ENCODE measurements at regions not wholly inside any gene's neighbourhood (a gene's known extent, or its start where the extent isn't known, plus 50 kb on each side); places are given as distances from the start of the nearest gene placed in this dataset.

GRCh38 chr10:83122336-83122735 is 1017.0 kb upstream of the GHITM start:
- Histone ChIP-seq H3K27me3 (ENCODE audit: low read length) (no peaks in the 10 kb centered on the region), H3K9ac (ENCODE audit: low read length) (no peak overlapping the region), H2AFZ (ENCODE audit: low read length) (no peak overlapping the region), H3K79me2 (ENCODE audit: low read length) (no peaks in the 10 kb centered on the region), H3K27ac (ENCODE audit: low read length) (no peak overlapping the region), H3K4me3 (ENCODE audit: low read length) (no peak overlapping the region), H3K9me2 (replicated peaks; ENCODE audit: insufficient read depth, low read length) (no peaks in the 10 kb centered on the region), H4K20me1 (ENCODE audit: insufficient read depth, low read depth, low read length) (no peaks in the 10 kb centered on the region), H3K9me3 (ENCODE audit: low read length) (no peaks in the 10 kb centered on the region), H3K4me1 (ENCODE audit: low read length) (no peaks in the 10 kb centered on the region), H3K4me2 (ENCODE audit: low read depth, low read length, poor library complexity, severe bottlenecking) (no peak overlapping the region), H3K36me3 (ENCODE audit: insufficient read depth, low read length) (no peaks in the 10 kb centered on the region)
- no peak for DNase-seq

- Histone ChIP-seq H4K20me1 (ENCODE audit: insufficient read depth, low read depth, low read length) (no peaks in the 10 kb centered on the region), H3K27me3 (ENCODE audit: low read length) (no peaks in the 10 kb centered on the region), H3K9me2 (replicated peaks; ENCODE audit: insufficient read depth, low read length) (no peaks in the 10 kb centered on the region), H3K4me3 (ENCODE audit: low read length) (no peak overlapping the region), H3K9me3 (ENCODE audit: low read length) (no peaks in the 10 kb centered on the region), H3K4me1 (ENCODE audit: low read length) (no peaks in the 10 kb centered on the region), H3K79me2 (ENCODE audit: low read length) (no peaks in the 10 kb centered on the region), H3K27ac (ENCODE audit: low read length) (no peak overlapping the region), H3K4me2 (ENCODE audit: low read depth, low read length, poor library complexity, severe bottlenecking) (no peak overlapping the region), H2AFZ (ENCODE audit: low read length) (no peak overlapping the region), H3K9ac (ENCODE audit: low read length) (no peak overlapping the region), H3K36me3 (ENCODE audit: insufficient read depth, low read length) (no peaks in the 10 kb centered on the region)
- DNase-seq: no peak
Observed at GRCh38 chr10:83127942-83128575, 1011.2 kb upstream of the GHITM start.

GRCh38 chr10:83140811-83141210 is 998.5 kb upstream of the GHITM start:
- Histone ChIP-seq H2AFZ (ENCODE audit: low read length) (no peak overlapping the region), H3K4me1 (ENCODE audit: low read length) (no peaks in the 10 kb centered on the region), H3K4me2 (ENCODE audit: low read depth, low read length, poor library complexity, severe bottlenecking) (no peak overlapping the region)

GRCh38 chr10:83142074-83142563 is 997.2 kb upstream of the GHITM start:
- Histone ChIP-seq H4K20me1 (ENCODE audit: insufficient read depth, low read depth, low read length) (no peaks in the 10 kb centered on the region), H3K4me1 (ENCODE audit: low read length) (no peaks in the 10 kb centered on the region), H3K27ac (ENCODE audit: low read length) (no peak overlapping the region), H3K4me3 (ENCODE audit: low read length) (no peak overlapping the region), H3K4me2 (ENCODE audit: low read depth, low read length, poor library complexity, severe bottlenecking) (no peak overlapping the region), H3K27me3 (ENCODE audit: low read length) (no peaks in the 10 kb centered on the region), H2AFZ (ENCODE audit: low read length) (no peak overlapping the region), H3K9me2 (replicated peaks; ENCODE audit: insufficient read depth, low read length) (no peaks in the 10 kb centered on the region), H3K36me3 (ENCODE audit: insufficient read depth, low read length) (no peaks in the 10 kb centered on the region), H3K9ac (ENCODE audit: low read length) (no peak overlapping the region), H3K79me2 (ENCODE audit: low read length) (no peaks in the 10 kb centered on the region), H3K9me3 (ENCODE audit: low read length) (no peaks in the 10 kb centered on the region)
- DNase-seq: no peak

More at GRCh38 chr10:83140811-83141210, 998.5 kb upstream of the GHITM start:
- H3K9me3 ChIP-seq (ENCODE audit: low read length): no peaks in the 10 kb centered on the region
- no peaks in the 10 kb centered on the region for H3K79me2 ChIP-seq (ENCODE audit: low read length)
- H3K4me3 ChIP-seq (ENCODE audit: low read length): no peak overlapping the region
- no peaks in the 10 kb centered on the region for H3K9me2 ChIP-seq (replicated peaks; ENCODE audit: insufficient read depth, low read length)
- no peak for DNase-seq
- H4K20me1 ChIP-seq (ENCODE audit: insufficient read depth, low read depth, low read length): no peaks in the 10 kb centered on the region
- H3K27ac ChIP-seq (ENCODE audit: low read length): no peak overlapping the region
- H3K36me3 ChIP-seq (ENCODE audit: insufficient read depth, low read length): no peaks in the 10 kb centered on the region
- no peaks in the 10 kb centered on the region for H3K27me3 ChIP-seq (ENCODE audit: low read length)
- no peak overlapping the region for H3K9ac ChIP-seq (ENCODE audit: low read length)

- Histone ChIP-seq H3K4me3 (ENCODE audit: low read length) (no peak overlapping the region), H3K36me3 (ENCODE audit: insufficient read depth, low read length) (no peaks in the 10 kb centered on the region), H4K20me1 (ENCODE audit: insufficient read depth, low read depth, low read length) (no peaks in the 10 kb centered on the region), H3K4me1 (ENCODE audit: low read length) (no peaks in the 10 kb centered on the region), H2AFZ (ENCODE audit: low read length) (no peak overlapping the region), H3K27ac (ENCODE audit: low read length) (no peak overlapping the region), H3K9me2 (replicated peaks; ENCODE audit: insufficient read depth, low read length) (no peaks in the 10 kb centered on the region), H3K27me3 (ENCODE audit: low read length) (no peaks in the 10 kb centered on the region), H3K79me2 (ENCODE audit: low read length) (no peaks in the 10 kb centered on the region), H3K4me2 (ENCODE audit: low read depth, low read length, poor library complexity, severe bottlenecking) (no peak overlapping the region), H3K9ac (ENCODE audit: low read length) (no peak overlapping the region), H3K9me3 (ENCODE audit: low read length) (no peaks in the 10 kb centered on the region)
- no peak for DNase-seq
Observed at GRCh38 chr10:83144461-83144860, 994.8 kb upstream of the GHITM start.

- H3K9me3 ChIP-seq (ENCODE audit: low read length): no peaks in the 10 kb centered on the region
- H3K79me2 ChIP-seq (ENCODE audit: low read length): no peaks in the 10 kb centered on the region
- no peak overlapping the region for H3K9ac ChIP-seq (ENCODE audit: low read length)
- H3K27ac ChIP-seq (ENCODE audit: low read length): no peak overlapping the region
- no peak overlapping the region for H3K4me2 ChIP-seq (ENCODE audit: low read depth, low read length, poor library complexity, severe bottlenecking)
- no peaks in the 10 kb centered on the region for H3K36me3 ChIP-seq (ENCODE audit: insufficient read depth, low read length)
- H3K9me2 ChIP-seq (replicated peaks; ENCODE audit: insufficient read depth, low read length): no peaks in the 10 kb centered on the region
- no peak overlapping the region for H2AFZ ChIP-seq (ENCODE audit: low read length)
- H4K20me1 ChIP-seq (ENCODE audit: insufficient read depth, low read depth, low read length): no peaks in the 10 kb centered on the region
- no peaks in the 10 kb centered on the region for H3K27me3 ChIP-seq (ENCODE audit: low read length)
- no peak overlapping the region for H3K4me3 ChIP-seq (ENCODE audit: low read length)
- no peaks in the 10 kb centered on the region for H3K4me1 ChIP-seq (ENCODE audit: low read length)
- DNase-seq: no peak
Observed at GRCh38 chr10:83153714-83154113, 985.6 kb upstream of the GHITM start.

GRCh38 chr10:83164156-83164555 is 975.2 kb upstream of the GHITM start:
- Histone ChIP-seq H3K79me2 (ENCODE audit: low read length) (no peaks in the 10 kb centered on the region), H3K27me3 (ENCODE audit: low read length) (no peaks in the 10 kb centered on the region), H3K9me3 (ENCODE audit: low read length) (no peaks in the 10 kb centered on the region), H3K9me2 (replicated peaks; ENCODE audit: insufficient read depth, low read length) (no peaks in the 10 kb centered on the region), H3K9ac (ENCODE audit: low read length) (no peak overlapping the region), H3K4me2 (ENCODE audit: low read depth, low read length, poor library complexity, severe bottlenecking) (no peak overlapping the region), H4K20me1 (ENCODE audit: insufficient read depth, low read depth, low read length) (no peaks in the 10 kb centered on the region), H2AFZ (ENCODE audit: low read length) (no peak overlapping the region), H3K4me3 (ENCODE audit: low read length) (no peak overlapping the region), H3K4me1 (ENCODE audit: low read length) (no peaks in the 10 kb centered on the region), H3K36me3 (ENCODE audit: insufficient read depth, low read length) (no peaks in the 10 kb centered on the region), H3K27ac (ENCODE audit: low read length) (no peak overlapping the region)
- DNase-seq: no peak

GRCh38 chr10:83165265-83165664 is 974.0 kb upstream of the GHITM start:
- Histone ChIP-seq H4K20me1 (ENCODE audit: insufficient read depth, low read depth, low read length) (no peaks in the 10 kb centered on the region), H3K9me2 (replicated peaks; ENCODE audit: insufficient read depth, low read length) (no peaks in the 10 kb centered on the region), H3K27ac (ENCODE audit: low read length) (no peak overlapping the region), H3K9ac (ENCODE audit: low read length) (no peak overlapping the region), H3K4me1 (ENCODE audit: low read length) (no peaks in the 10 kb centered on the region), H3K36me3 (ENCODE audit: insufficient read depth, low read length) (no peaks in the 10 kb centered on the region), H3K4me2 (ENCODE audit: low read depth, low read length, poor library complexity, severe bottlenecking) (no peak overlapping the region), H3K79me2 (ENCODE audit: low read length) (no peaks in the 10 kb centered on the region), H3K9me3 (ENCODE audit: low read length) (no peaks in the 10 kb centered on the region), H3K27me3 (ENCODE audit: low read length) (no peaks in the 10 kb centered on the region), H2AFZ (ENCODE audit: low read length) (no peak overlapping the region), H3K4me3 (ENCODE audit: low read length) (no peak overlapping the region)
- no peak for DNase-seq
